Caco-2 (cell line): ENCODE measurements at regions not wholly inside any gene's neighbourhood (a gene's known extent, or its start where the extent isn't known, plus 50 kb on each side); places are given as distances from the start of the nearest gene placed in this dataset.

Source experiments
- BruUV-seq: library from RNA; stranded (reverse); fragments of 400-500 nt; replicated peaks from 2 replicates; lab custom pipeline; 2021; lab: Mats Ljungman, UMichigan
- CTCF ChIA-PET: fragments of 300-600 bp; sonication (Branson Sonifier 250); formaldehyde crosslinking; loops from one replicate; lab custom pipeline; 2022; ENCODE audit warnings: antibody characterized with exemption; lab: Charles Lee
- POLR2A ChIA-PET: fragments of 300-600 bp; sonication (Branson Sonifier 250); formaldehyde crosslinking; loops from one replicate; lab custom pipeline; 2022; ENCODE audit warnings: antibody characterized with exemption; lab: Charles Lee
- DNase-seq, 2 experiments: peaks; one replicate each; pipeline versions ENCODE4 v3.0.0 to v3.0.0-alpha.2; 2020 to 2022
- H3K27me3 ChIP-seq: replicated peaks from 2 replicates; pipeline ENCODE4 v1.6.0; 2011; ENCODE audit warnings: low read length; ENCODE audit not compliant: control insufficient read depth, insufficient read depth
- H3K36me3 ChIP-seq: 2 replicates; pipeline ENCODE4 v1.5.1; 2011; ENCODE audit warnings: low read length; ENCODE audit not compliant: control insufficient read depth, insufficient read depth
- H3K4me1 ChIP-seq: fragments of 250-450 bp; sonication (Bioruptor Pico); 2 replicates; pipeline ENCODE4 v1.5.1; 2020; ENCODE audit warnings: mild to moderate bottlenecking
- H3K4me3 ChIP-seq: 2 replicates; pipeline ENCODE4 v1.5.1; 2011; ENCODE audit warnings: low read depth, mild to moderate bottlenecking, control low read depth, low read length
- H3K9me3 ChIP-seq: fragments of 250-450 bp; sonication (Bioruptor Pico); 2 replicates; pipeline ENCODE4 v1.5.1; 2020; ENCODE audit warnings: mild to moderate bottlenecking, moderate library complexity
- H3K27ac Mint-ChIP-seq: one replicate; pipeline ENCODE4 v1.8.0; 2022; ENCODE audit warnings: mixed read lengths; ENCODE audit not compliant: unreplicated experiment
- H3K27me3 Mint-ChIP-seq: one replicate; pipeline ENCODE4 v1.8.0; 2022; ENCODE audit warnings: mixed read lengths; ENCODE audit not compliant: insufficient read depth, unreplicated experiment
- H3K36me3 Mint-ChIP-seq: one replicate; pipeline ENCODE4 v1.8.0; 2022; ENCODE audit warnings: mild to moderate bottlenecking, mixed read lengths; ENCODE audit not compliant: insufficient read depth, unreplicated experiment
- H3K4me1 Mint-ChIP-seq: one replicate; pipeline ENCODE4 v1.8.0; 2022; ENCODE audit warnings: low read depth, mixed read lengths; ENCODE audit not compliant: unreplicated experiment
- H3K4me3 Mint-ChIP-seq: one replicate; pipeline ENCODE4 v1.8.0; 2022; ENCODE audit warnings: mild to moderate bottlenecking, moderate library complexity, mixed read lengths; ENCODE audit not compliant: unreplicated experiment
- H3K9me3 Mint-ChIP-seq: one replicate; pipeline ENCODE4 v1.8.0; 2022; ENCODE audit warnings: mixed read lengths; ENCODE audit not compliant: unreplicated experiment
- CTCF ChIP-seq, 2 experiments: fragments of 200-600 bp in 1 of 2; IDR thresholded peaks; 1 replicate in 1 of 2; 2 replicates in 1 of 2; pipeline versions ENCODE4 v1.5.1 to v1.8.0; 2011 to 2022; ENCODE audit warnings: antibody characterized with exemption in 1 of 2, control low read depth in 1 of 2, inconsistent platforms in 1 of 2, low read depth in 1 of 2, low read length in 1 of 2, mild to moderate bottlenecking in 1 of 2, moderate library complexity in 1 of 2; ENCODE audit not compliant: insufficient read depth in 1 of 2, severe bottlenecking in 1 of 2, unreplicated experiment in 1 of 2
- intact Hi-C: fragments of 100-400 bp; cut with micrococcal nuclease; formaldehyde crosslinking; loops from one replicate; pipeline ENCODE4 v1.10.0; 2022; ENCODE audit not compliant: unreplicated experiment

- Histone ChIP-seq H3K4me3 (no peak overlapping the region), H3K27me3 (no peaks in the 10 kb centered on the region), H3K36me3 (no peaks in the 10 kb centered on the region), H3K9me3 (no peaks in the 10 kb centered on the region), H3K4me1 (no peaks in the 10 kb centered on the region)
- Mint-ChIP-seq H3K27ac (no peak overlapping the region), H3K4me1 (no peaks in the 10 kb centered on the region), H3K27me3 (peaks cover 4% of the 10 kb centered on the region), H3K36me3 (no peaks in the 10 kb centered on the region), H3K4me3 (no peak overlapping the region), H3K9me3 (no peaks in the 10 kb centered on the region)
- peak in 1 of 2 experiments; percentile 4 for TF ChIP-seq CTCF (IDR thresholded peaks at IDR 0.05; ENCODE audit: insufficient read depth in 1 of 2, low read depth in 1 of 2, low read length in 1 of 2, severe bottlenecking in 1 of 2, unreplicated experiment in 1 of 2)
- intact Hi-C loops: no loop called here
- BruUV-seq: no TSS peak
- ChIA-PET CTCF (no interaction called here), POLR2A (no interaction called here)
- no peak for DNase-seq
These were observed 86.1 kb upstream of the PTPN3 start for GRCh38 chr9:109584205-109584604.

GRCh38 chr9:109585796-109586195 lies 87.7 kb upstream of the PTPN3 start:
- intact Hi-C loops: no loop called here
- no TSS peak for BruUV-seq
- DNase-seq: no peak
- Mint-ChIP-seq H3K27ac (no peak overlapping the region), H3K27me3 (peaks cover 6% of the 10 kb centered on the region), H3K4me1 (no peaks in the 10 kb centered on the region), H3K36me3 (no peaks in the 10 kb centered on the region), H3K4me3 (no peak overlapping the region), H3K9me3 (no peaks in the 10 kb centered on the region)
- Histone ChIP-seq H3K27me3 (no peaks in the 10 kb centered on the region), H3K4me3 (no peak overlapping the region), H3K9me3 (peaks cover 4% of the 10 kb centered on the region; the same call in 1 of the 2 replicates), H3K36me3 (no peaks in the 10 kb centered on the region), H3K4me1 (no peaks in the 10 kb centered on the region)
- no peak for TF ChIP-seq CTCF (IDR thresholded peaks at IDR 0.05; ENCODE audit: insufficient read depth in 1 of 2, low read depth in 1 of 2, low read length in 1 of 2, severe bottlenecking in 1 of 2, unreplicated experiment in 1 of 2)
- CTCF ChIA-PET: no interaction called here
- POLR2A ChIA-PET: no interaction called here

- H3K36me3 Mint-ChIP-seq: no peaks in the 10 kb centered on the region
- no peak overlapping the region for H3K4me3 Mint-ChIP-seq
- CTCF ChIA-PET: interaction anchor here (0.6 kb wide), 1 partner anchor 1814 kb away, joined by 3 read pairs; no protein-coding TSS in a partner anchor
- BruUV-seq: no TSS peak
- H3K27me3 ChIP-seq: no peaks in the 10 kb centered on the region
- TF ChIP-seq CTCF (IDR thresholded peaks at IDR 0.05; ENCODE audit: insufficient read depth in 1 of 2, low read depth in 1 of 2, low read length in 1 of 2, severe bottlenecking in 1 of 2, unreplicated experiment in 1 of 2): no peak
- H3K4me3 ChIP-seq: no peak overlapping the region
- POLR2A ChIA-PET: no interaction called here
- H3K4me1 ChIP-seq: no peaks in the 10 kb centered on the region
- H3K27ac Mint-ChIP-seq: no peak overlapping the region
- DNase-seq: no peak
- H3K9me3 ChIP-seq: peaks cover 4% of the 10 kb centered on the region; the same call in 1 of the 2 replicates
- H3K27me3 Mint-ChIP-seq: peaks cover 6% of the 10 kb centered on the region
- H3K4me1 Mint-ChIP-seq: no peaks in the 10 kb centered on the region
- intact Hi-C loops: no loop called here
- no peaks in the 10 kb centered on the region for H3K9me3 Mint-ChIP-seq
- no peaks in the 10 kb centered on the region for H3K36me3 ChIP-seq
These were observed 88.9 kb upstream of the PTPN3 start for GRCh38 chr9:109586993-109587392.
